ENCODE measurements at regions not wholly inside any gene's neighbourhood (a gene's known extent, or its start where the extent isn't known, plus 50 kb on each side); places are given as distances from the start of the nearest gene placed in this dataset.

GRCh38 chr10:123395906-123396305, 241.7 kb downstream of the BUB3 start (continued):
- TF ChIP-seq CHD7 (IDR thresholded peaks at IDR 0.05; ENCODE audit: insufficient replicate concordance, low read length) = no peak
- TF ChIP-seq TCF12 (IDR thresholded peaks at IDR 0.05; ENCODE audit: low read depth, low read length) = no peak
- TF ChIP-seq KDM5A (IDR thresholded peaks at IDR 0.05; ENCODE audit: low read length) = no peak
- TF ChIP-seq RFX5 (IDR thresholded peaks at IDR 0.05; ENCODE audit: borderline replicate concordance, low read depth, low read length) = no peak
- no peak for TF ChIP-seq NANOG (IDR thresholded peaks at IDR 0.05; ENCODE audit: insufficient read depth, low read depth, low read length, poor library complexity, severe bottlenecking)
- no peak for TF ChIP-seq MAX (IDR thresholded peaks at IDR 0.05)
- no peak for TF ChIP-seq POU5F1 (IDR thresholded peaks at IDR 0.05; ENCODE audit: low read depth, low read length)

Measured in H1 (cell line).